ENCODE measurements at regions not wholly inside any gene's neighbourhood (a gene's known extent, or its start where the extent isn't known, plus 50 kb on each side); places are given as distances from the start of the nearest gene placed in this dataset.

DNA sequence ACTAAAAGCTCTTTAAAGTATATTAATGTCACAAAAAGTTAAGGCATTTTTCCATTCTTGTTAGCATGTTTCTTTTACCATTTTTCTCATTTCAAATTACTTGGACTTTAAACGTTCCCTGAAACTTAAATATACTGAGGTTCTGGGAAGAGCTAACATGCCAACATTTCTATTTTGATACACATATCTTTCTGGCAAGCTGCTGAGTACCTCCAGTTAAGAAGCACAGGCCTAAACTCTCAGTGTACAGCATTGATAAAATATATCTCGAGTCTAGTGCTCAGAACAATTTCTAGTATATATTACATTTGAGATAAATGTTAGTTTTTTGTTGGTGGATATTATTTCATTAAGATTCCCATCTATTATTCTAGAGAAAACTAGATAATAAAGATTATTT lies 612.9 kb upstream of the KCND2 start:
- DNase-seq, result no peak
- Histone ChIP-seq H3K27ac (ENCODE audit: low read depth in 1 of 2, low read length in 1 of 2) (no peak overlapping the region), H3K9me3 (ENCODE audit: control insufficient read depth in 4 of 4, insufficient read depth in 3 of 4, low read length in 3 of 4) (no peaks in the 10 kb centered on the region), H3K4me1 (ENCODE audit: control insufficient read depth in 5 of 5, insufficient read depth in 5 of 5, low read length in 5 of 5) (no peaks in the 10 kb centered on the region), H3K27me3 (ENCODE audit: control insufficient read depth in 3 of 3, insufficient read depth in 3 of 3, low read length in 2 of 3) (no peaks in the 10 kb centered on the region), H3K4me3 (no peak overlapping the region), H3K9ac (ENCODE audit: insufficient read depth in 1 of 2, low read length in 2 of 2) (no peak overlapping the region), H3K36me3 (ENCODE audit: control insufficient read depth in 4 of 4, insufficient read depth in 4 of 4, low read length in 4 of 4) (no peaks in the 10 kb centered on the region)
- TF ChIP-seq, protein P1, sequence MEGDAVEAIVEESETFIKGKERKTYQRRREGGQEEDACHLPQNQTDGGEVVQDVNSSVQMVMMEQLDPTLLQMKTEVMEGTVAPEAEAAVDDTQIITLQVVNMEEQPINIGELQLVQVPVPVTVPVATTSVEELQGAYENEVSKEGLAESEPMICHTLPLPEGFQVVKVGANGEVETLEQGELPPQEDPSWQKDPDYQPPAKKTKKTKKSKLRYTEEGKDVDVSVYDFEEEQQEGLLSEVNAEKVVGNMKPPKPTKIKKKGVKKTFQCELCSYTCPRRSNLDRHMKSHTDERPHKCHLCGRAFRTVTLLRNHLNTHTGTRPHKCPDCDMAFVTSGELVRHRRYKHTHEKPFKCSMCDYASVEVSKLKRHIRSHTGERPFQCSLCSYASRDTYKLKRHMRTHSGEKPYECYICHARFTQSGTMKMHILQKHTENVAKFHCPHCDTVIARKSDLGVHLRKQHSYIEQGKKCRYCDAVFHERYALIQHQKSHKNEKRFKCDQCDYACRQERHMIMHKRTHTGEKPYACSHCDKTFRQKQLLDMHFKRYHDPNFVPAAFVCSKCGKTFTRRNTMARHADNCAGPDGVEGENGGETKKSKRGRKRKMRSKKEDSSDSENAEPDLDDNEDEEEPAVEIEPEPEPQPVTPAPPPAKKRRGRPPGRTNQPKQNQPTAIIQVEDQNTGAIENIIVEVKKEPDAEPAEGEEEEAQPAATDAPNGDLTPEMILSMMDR (IDR thresholded peaks at IDR 0.05; ENCODE audit: control extremely low read depth, extremely low read depth), result no peak
- WGBS, 2 donors, result 65 to 72% methylated on average over 2 of the region's 2 CpGs
- no peak for ATAC-seq (ENCODE audit: insufficient read depth, low FRiP score)

GRCh38 chr7:119664601-119665000 lies 608.4 kb upstream of the KCND2 start:
- Histone ChIP-seq H3K9ac (ENCODE audit: insufficient read depth in 1 of 2, low read length in 2 of 2) (no peak overlapping the region), H3K36me3 (ENCODE audit: control insufficient read depth in 4 of 4, insufficient read depth in 4 of 4, low read length in 4 of 4) (no peaks in the 10 kb centered on the region), H3K4me1 (ENCODE audit: control insufficient read depth in 5 of 5, insufficient read depth in 5 of 5, low read length in 5 of 5) (no peaks in the 10 kb centered on the region), H3K27me3 (ENCODE audit: control insufficient read depth in 3 of 3, insufficient read depth in 3 of 3, low read length in 2 of 3) (no peaks in the 10 kb centered on the region), H3K9me3 (ENCODE audit: control insufficient read depth in 4 of 4, insufficient read depth in 3 of 4, low read length in 3 of 4) (no peaks in the 10 kb centered on the region), H3K27ac (ENCODE audit: low read depth in 1 of 2, low read length in 1 of 2) (no peak overlapping the region), H3K4me3 (no peak overlapping the region)
- 62 to 65% methylated on average over 1 of the region's 1 CpG for WGBS, 2 donors
- TF ChIP-seq, protein P1 (IDR thresholded peaks at IDR 0.05; ENCODE audit: control extremely low read depth, extremely low read depth), result no peak
- ATAC-seq (ENCODE audit: insufficient read depth, low FRiP score) (no peak), DNase-seq (no peak)

GRCh38 chr7:119665796-119666195 lies 607.2 kb upstream of the KCND2 start:
- TF ChIP-seq, protein P1 (IDR thresholded peaks at IDR 0.05; ENCODE audit: control extremely low read depth, extremely low read depth), result no peak
- ATAC-seq (ENCODE audit: insufficient read depth, low FRiP score) (no peak), DNase-seq (no peak)
- H3K4me1 ChIP-seq (ENCODE audit: control insufficient read depth in 5 of 5, insufficient read depth in 5 of 5, low read length in 5 of 5), result no peaks in the 10 kb centered on the region
- H3K4me3 ChIP-seq, result no peak overlapping the region
- H3K27ac ChIP-seq (ENCODE audit: low read depth in 1 of 2, low read length in 1 of 2), result no peak overlapping the region
- H3K36me3 ChIP-seq (ENCODE audit: control insufficient read depth in 4 of 4, insufficient read depth in 4 of 4, low read length in 4 of 4), result no peaks in the 10 kb centered on the region
- no peak overlapping the region for H3K9ac ChIP-seq (ENCODE audit: insufficient read depth in 1 of 2, low read length in 2 of 2)
- H3K27me3 ChIP-seq (ENCODE audit: control insufficient read depth in 3 of 3, insufficient read depth in 3 of 3, low read length in 2 of 3), result no peaks in the 10 kb centered on the region
- H3K9me3 ChIP-seq (ENCODE audit: control insufficient read depth in 4 of 4, insufficient read depth in 3 of 4, low read length in 3 of 4), result no peaks in the 10 kb centered on the region

- no peak overlapping the region for H3K27ac ChIP-seq (ENCODE audit: low read depth in 1 of 2, low read length in 1 of 2)
- TF ChIP-seq, protein P1 (IDR thresholded peaks at IDR 0.05; ENCODE audit: control extremely low read depth, extremely low read depth), result no peak
- H3K27me3 ChIP-seq (ENCODE audit: control insufficient read depth in 3 of 3, insufficient read depth in 3 of 3, low read length in 2 of 3), result no peaks in the 10 kb centered on the region
- H3K9ac ChIP-seq (ENCODE audit: insufficient read depth in 1 of 2, low read length in 2 of 2), result no peak overlapping the region
- H3K4me1 ChIP-seq (ENCODE audit: control insufficient read depth in 5 of 5, insufficient read depth in 5 of 5, low read length in 5 of 5), result no peaks in the 10 kb centered on the region
- no peak overlapping the region for H3K4me3 ChIP-seq
- 64 to 73% methylated on average over 2 of the region's 2 CpGs for WGBS, 2 donors
- no peak for ATAC-seq (ENCODE audit: insufficient read depth, low FRiP score)
- no peaks in the 10 kb centered on the region for H3K9me3 ChIP-seq (ENCODE audit: control insufficient read depth in 4 of 4, insufficient read depth in 3 of 4, low read length in 3 of 4)
- no peak for DNase-seq
- no peaks in the 10 kb centered on the region for H3K36me3 ChIP-seq (ENCODE audit: control insufficient read depth in 4 of 4, insufficient read depth in 4 of 4, low read length in 4 of 4)
Observed at GRCh38 chr7:119681336-119681735, 591.6 kb upstream of the KCND2 start.
